DOHH2 (cell line): ENCODE measurements at regions not wholly inside any gene's neighbourhood (a gene's known extent, or its start where the extent isn't known, plus 50 kb on each side); places are given as distances from the start of the nearest gene placed in this dataset.

Experiments used
- H3F3A ChIP-seq: fragments of 200-600 bp; sonication (generic), shearing (Covaris generic); 2 replicates; pipeline ENCODE4 v1.6.0; 2016; ENCODE audit warnings: antibody characterized with exemption, mild to moderate bottlenecking; ENCODE audit not compliant: control insufficient read depth, insufficient read depth
- H3K27ac ChIP-seq: fragments of 200-600 bp; sonication (generic); 2 replicates; pipeline ENCODE4 v1.5.1; 2014; ENCODE audit warnings: low read depth, mild to moderate bottlenecking, low read length, moderate library complexity
- H3K27me3 ChIP-seq: fragments of 200-600 bp; sonication (generic); 2 replicates; pipeline ENCODE4 v1.6.1; 2014; ENCODE audit warnings: mild to moderate bottlenecking, low read length, mixed read lengths; ENCODE audit not compliant: control insufficient read depth
- H3K36me3 ChIP-seq: fragments of 200-600 bp; sonication (generic); 2 replicates; pipeline ENCODE4 v1.6.1; 2014; ENCODE audit warnings: mild to moderate bottlenecking, low read length, moderate library complexity, mixed read lengths; ENCODE audit not compliant: control insufficient read depth
- H3K4me1 ChIP-seq: fragments of 200-600 bp; sonication (generic); 2 replicates; pipeline ENCODE4 v1.6.1; 2014; ENCODE audit warnings: mild to moderate bottlenecking, low read length, mixed read lengths; ENCODE audit not compliant: control insufficient read depth
- H3K4me2 ChIP-seq: fragments of 200-600 bp; sonication (generic); 2 replicates; pipeline ENCODE4 v1.6.0; 2014; ENCODE audit warnings: mild to moderate bottlenecking, low read length, moderate library complexity
- H3K4me3 ChIP-seq: fragments of 200-600 bp; sonication (generic); 2 replicates; pipeline ENCODE4 v1.5.1; 2014; ENCODE audit warnings: mild to moderate bottlenecking, low read length, mixed read lengths
- H3K79me2 ChIP-seq: fragments of 200-600 bp; sonication (generic); 2 replicates; pipeline ENCODE4 v1.6.1; 2014; ENCODE audit warnings: mild to moderate bottlenecking, low read length, mixed read lengths; ENCODE audit not compliant: control insufficient read depth
- H3K9me2 ChIP-seq: fragments of 200-600 bp; sonication (generic); replicated peaks from 2 replicates; pipeline ENCODE4 v1.6.1; 2014; ENCODE audit warnings: mild to moderate bottlenecking, low read length, mixed read lengths; ENCODE audit not compliant: control insufficient read depth
- H3K9me3 ChIP-seq: fragments of 200-600 bp; sonication (generic); 2 replicates; pipeline ENCODE4 v1.6.1; 2014; ENCODE audit warnings: antibody characterized with exemption, low read length, mixed read lengths; ENCODE audit not compliant: control insufficient read depth, insufficient read depth
- H4K20me1 ChIP-seq: fragments of 200-600 bp; sonication (generic); 2 replicates; pipeline ENCODE4 v1.6.0; 2014; ENCODE audit warnings: low read depth, mild to moderate bottlenecking, antibody characterized with exemption, low read length, moderate library complexity; ENCODE audit not compliant: control insufficient read depth, insufficient read depth
- CTCF ChIP-seq: fragments of 200-600 bp; sonication (generic); IDR thresholded peaks from one replicate; pipeline ENCODE4 v1.5.1; 2014; ENCODE audit warnings: antibody characterized with exemption, mild to moderate bottlenecking, low read depth, low read length; ENCODE audit not compliant: poor library complexity, severe bottlenecking
- EZH2phosphoT487 ChIP-seq: fragments of 200-600 bp; sonication (generic); IDR thresholded peaks from 2 replicates; pipeline ENCODE4 v1.6.1; 2017; ENCODE audit warnings: borderline replicate concordance, mild to moderate bottlenecking, antibody characterized with exemption, low read length, moderate library complexity, mixed read lengths

- no peak overlapping the region for H3K27ac ChIP-seq
- H4K20me1 ChIP-seq = no peaks in the 10 kb centered on the region
- peaks cover 5% of the 10 kb centered on the region for H3K9me3 ChIP-seq
- no peaks in the 10 kb centered on the region for H3K79me2 ChIP-seq
- H3K27me3 ChIP-seq = no peaks in the 10 kb centered on the region
- TF ChIP-seq CTCF = no peak
- no peak for TF ChIP-seq EZH2phosphoT487
- H3F3A ChIP-seq = no peaks in the 10 kb centered on the region
- no peak overlapping the region for H3K4me2 ChIP-seq
- H3K4me3 ChIP-seq = no peak overlapping the region
- no peaks in the 10 kb centered on the region for H3K36me3 ChIP-seq
- H3K9me2 ChIP-seq = no peaks in the 10 kb centered on the region
- no peaks in the 10 kb centered on the region for H3K4me1 ChIP-seq
Measured at GRCh38 chr18:11259469-11260150, 110.2 kb upstream of the PIEZO2 start.

- no peak overlapping the region for H3K4me3 ChIP-seq
- no peaks in the 10 kb centered on the region for H3K79me2 ChIP-seq
- no peaks in the 10 kb centered on the region for H3F3A ChIP-seq
- no peaks in the 10 kb centered on the region for H3K27me3 ChIP-seq
- TF ChIP-seq EZH2phosphoT487 (no peak), CTCF (no peak)
- H3K9me2 ChIP-seq = no peaks in the 10 kb centered on the region
- H4K20me1 ChIP-seq = no peaks in the 10 kb centered on the region
- H3K27ac ChIP-seq = no peak overlapping the region
- H3K4me2 ChIP-seq = no peak overlapping the region
- H3K9me3 ChIP-seq = no peaks in the 10 kb centered on the region
- no peaks in the 10 kb centered on the region for H3K4me1 ChIP-seq
- H3K36me3 ChIP-seq = no peaks in the 10 kb centered on the region
Measured at GRCh38 chr18:11258039-11258610, 108.8 kb upstream of the PIEZO2 start.

GRCh38 chr18:11256251-11256650, 106.9 kb upstream of the PIEZO2 start:
- Histone ChIP-seq H4K20me1 (no peaks in the 10 kb centered on the region), H3K4me1 (no peaks in the 10 kb centered on the region), H3K4me3 (no peak overlapping the region), H3K79me2 (no peaks in the 10 kb centered on the region), H3K27ac (no peak overlapping the region), H3K27me3 (no peaks in the 10 kb centered on the region), H3K4me2 (no peak overlapping the region), H3K36me3 (no peaks in the 10 kb centered on the region), H3K9me2 (no peaks in the 10 kb centered on the region), H3K9me3 (no peaks in the 10 kb centered on the region), H3F3A (no peaks in the 10 kb centered on the region)
- no peak for TF ChIP-seq CTCF
- no peak for TF ChIP-seq EZH2phosphoT487
